ENCODE measurements at regions not wholly inside any gene's neighbourhood (a gene's known extent, or its start where the extent isn't known, plus 50 kb on each side); places are given as distances from the start of the nearest gene placed in this dataset.
"Not testable (repeated sequence)": the region's sequence is repeated elsewhere in the genome, so short reads cannot be mapped to it uniquely, and the experiment has no call there.

- RAD21 ChIA-PET (ENCODE audit: low non-redundant PET in 1 of 2, low total read pairs in 2 of 2, uncharacterized antibody in 2 of 2, unreplicated experiment in 2 of 2); BruUV-seq (replicated peaks); intact Hi-C loops (cut with micrococcal nuclease); H3K4me2 ChIP-seq (ENCODE audit: low read length); H3K36me3 ChIP-seq (ENCODE audit: control insufficient read depth in 1 of 2, insufficient read depth in 2 of 2, low read length in 2 of 2); POLR2A ChIA-PET; H3K27me3 ChIP-seq (ENCODE audit: insufficient read depth, low read length); H3K27ac ChIP-seq (ENCODE audit: low read depth, low read length); H3K9me3 ChIP-seq (ENCODE audit: control insufficient read depth in 1 of 2, insufficient read depth in 1 of 2, low read depth in 1 of 2, low read length in 2 of 2); H3K9me2 ChIP-seq (ENCODE audit: insufficient read depth); CTCF ChIA-PET; H3K79me2 ChIP-seq (ENCODE audit: insufficient read depth, low read length); ATAC-seq; H4K20me1 ChIP-seq (ENCODE audit: insufficient read depth); H3K4me1 ChIP-seq (ENCODE audit: control insufficient read depth in 1 of 2, insufficient read depth in 2 of 2, low read length in 2 of 2); H3K9ac ChIP-seq (ENCODE audit: low read length); H2AFZ ChIP-seq (ENCODE audit: low read depth, low read length, poor library complexity, severe bottlenecking); DNase-seq (ENCODE audit: low read depth, low spot score); H3K4me3 ChIP-seq (replicated peaks in 1 of 2; ENCODE audit: low read depth in 1 of 2, low read length in 2 of 2): not testable (repeated sequence)
Observed at GRCh38 chr4:189551931-189552670, 388.6 kb upstream of the FRG1 start.

DNA sequence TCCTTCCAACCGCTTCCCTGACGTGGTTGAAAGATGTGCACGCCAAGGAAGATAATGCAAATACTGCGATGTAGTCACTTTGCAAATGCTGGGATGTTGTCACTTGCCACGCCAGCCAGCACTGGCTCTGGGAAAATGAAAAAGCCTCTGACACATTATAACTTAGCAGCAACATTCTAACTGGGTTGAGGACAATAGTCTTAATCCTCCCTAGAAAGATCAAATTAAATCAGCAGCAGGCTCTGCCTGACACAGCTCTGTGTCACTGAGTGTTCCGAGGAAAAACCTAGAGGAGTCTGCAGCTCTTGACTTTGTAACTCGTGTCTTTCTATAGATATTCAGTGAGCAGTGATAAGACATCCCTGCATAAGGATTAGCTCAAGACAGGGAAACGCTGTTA, 380.1 kb upstream of the FRG1 start:
- RAD21 ChIA-PET (ENCODE audit: low non-redundant PET in 1 of 2, low total read pairs in 2 of 2, uncharacterized antibody in 2 of 2, unreplicated experiment in 2 of 2); H2AFZ ChIP-seq (ENCODE audit: low read depth, low read length, poor library complexity, severe bottlenecking): not testable (repeated sequence)

DNA sequence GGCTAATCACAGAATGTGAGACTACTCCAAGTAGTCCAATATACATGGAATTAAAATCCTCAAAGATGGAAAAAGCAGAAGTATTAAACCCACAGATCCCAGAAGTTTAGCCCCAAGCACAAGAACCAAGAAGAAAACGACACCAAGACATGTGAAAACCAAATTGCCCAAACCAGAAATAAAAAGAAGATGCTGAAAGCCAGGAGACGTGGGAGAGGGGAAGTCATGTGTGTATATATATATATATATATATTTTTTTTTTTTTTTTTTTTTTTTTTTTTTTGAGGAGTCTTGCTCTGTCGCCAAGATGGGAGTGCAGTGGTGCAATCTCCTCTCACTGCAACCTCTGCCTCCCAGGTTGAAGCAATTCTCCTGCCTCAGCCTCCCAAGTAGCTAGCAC, 376.9 kb upstream of the FRG1 start:
- H3K27me3 ChIP-seq (ENCODE audit: insufficient read depth, low read length); POLR2A ChIA-PET; RAD21 ChIA-PET (ENCODE audit: low non-redundant PET in 1 of 2, low total read pairs in 2 of 2, uncharacterized antibody in 2 of 2, unreplicated experiment in 2 of 2); DNase-seq (ENCODE audit: low read depth, low spot score); H4K20me1 ChIP-seq (ENCODE audit: insufficient read depth); H3K9me3 ChIP-seq (ENCODE audit: control insufficient read depth in 1 of 2, insufficient read depth in 1 of 2, low read depth in 1 of 2, low read length in 2 of 2); H3K4me3 ChIP-seq (replicated peaks in 1 of 2; ENCODE audit: low read depth in 1 of 2, low read length in 2 of 2); H3K9ac ChIP-seq (ENCODE audit: low read length); intact Hi-C loops (cut with micrococcal nuclease); CTCF ChIA-PET; H3K79me2 ChIP-seq (ENCODE audit: insufficient read depth, low read length); BruUV-seq (replicated peaks); H3K4me1 ChIP-seq (ENCODE audit: control insufficient read depth in 1 of 2, insufficient read depth in 2 of 2, low read length in 2 of 2); H3K27ac ChIP-seq (ENCODE audit: low read depth, low read length); H3K4me2 ChIP-seq (ENCODE audit: low read length); H2AFZ ChIP-seq (ENCODE audit: low read depth, low read length, poor library complexity, severe bottlenecking); H3K36me3 ChIP-seq (ENCODE audit: control insufficient read depth in 1 of 2, insufficient read depth in 2 of 2, low read length in 2 of 2); ATAC-seq; H3K9me2 ChIP-seq (ENCODE audit: insufficient read depth): not testable (repeated sequence)

More for the DNA sequence above, 380.1 kb upstream of the FRG1 start:
- H3K4me2 ChIP-seq (ENCODE audit: low read length); H3K27me3 ChIP-seq (ENCODE audit: insufficient read depth, low read length); H3K36me3 ChIP-seq (ENCODE audit: control insufficient read depth in 1 of 2, insufficient read depth in 2 of 2, low read length in 2 of 2); intact Hi-C loops (cut with micrococcal nuclease); H3K27ac ChIP-seq (ENCODE audit: low read depth, low read length); H4K20me1 ChIP-seq (ENCODE audit: insufficient read depth); CTCF ChIA-PET; DNase-seq (ENCODE audit: low read depth, low spot score); H3K9ac ChIP-seq (ENCODE audit: low read length); H3K9me3 ChIP-seq (ENCODE audit: control insufficient read depth in 1 of 2, insufficient read depth in 1 of 2, low read depth in 1 of 2, low read length in 2 of 2); BruUV-seq (replicated peaks); ATAC-seq; H3K4me1 ChIP-seq (ENCODE audit: control insufficient read depth in 1 of 2, insufficient read depth in 2 of 2, low read length in 2 of 2); H3K9me2 ChIP-seq (ENCODE audit: insufficient read depth); POLR2A ChIA-PET; H3K79me2 ChIP-seq (ENCODE audit: insufficient read depth, low read length); H3K4me3 ChIP-seq (replicated peaks in 1 of 2; ENCODE audit: low read depth in 1 of 2, low read length in 2 of 2): not testable (repeated sequence)

DNA sequence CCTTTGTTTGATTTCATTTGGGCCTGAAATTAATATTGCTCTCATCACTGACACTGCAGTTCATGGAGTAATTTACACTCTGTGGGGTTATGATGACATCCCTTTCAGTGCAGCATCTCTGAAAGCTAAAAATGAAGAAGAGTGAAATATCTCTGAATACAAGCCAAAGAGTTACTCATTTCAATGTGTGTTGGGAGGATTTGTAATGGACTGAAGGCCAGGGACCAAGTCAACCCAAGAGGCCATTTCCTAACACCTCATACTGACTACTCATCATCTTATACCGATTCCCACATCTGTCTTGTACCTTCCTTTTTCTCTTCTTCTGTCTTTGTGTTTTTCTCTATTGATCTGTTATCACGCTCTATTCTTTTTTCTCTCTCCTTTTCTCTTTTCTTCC, 374.4 kb upstream of the FRG1 start:
- H4K20me1 ChIP-seq (ENCODE audit: insufficient read depth): not testable (repeated sequence)

More for the DNA sequence above, 374.4 kb upstream of the FRG1 start:
- POLR2A ChIA-PET; RAD21 ChIA-PET (ENCODE audit: low non-redundant PET in 1 of 2, low total read pairs in 2 of 2, uncharacterized antibody in 2 of 2, unreplicated experiment in 2 of 2); intact Hi-C loops (cut with micrococcal nuclease); H3K4me1 ChIP-seq (ENCODE audit: control insufficient read depth in 1 of 2, insufficient read depth in 2 of 2, low read length in 2 of 2); H3K4me2 ChIP-seq (ENCODE audit: low read length); H3K9me3 ChIP-seq (ENCODE audit: control insufficient read depth in 1 of 2, insufficient read depth in 1 of 2, low read depth in 1 of 2, low read length in 2 of 2); H3K27me3 ChIP-seq (ENCODE audit: insufficient read depth, low read length); CTCF ChIA-PET; H3K9ac ChIP-seq (ENCODE audit: low read length); H3K79me2 ChIP-seq (ENCODE audit: insufficient read depth, low read length); H3K9me2 ChIP-seq (ENCODE audit: insufficient read depth); H2AFZ ChIP-seq (ENCODE audit: low read depth, low read length, poor library complexity, severe bottlenecking); H3K27ac ChIP-seq (ENCODE audit: low read depth, low read length); ATAC-seq; DNase-seq (ENCODE audit: low read depth, low spot score); H3K36me3 ChIP-seq (ENCODE audit: control insufficient read depth in 1 of 2, insufficient read depth in 2 of 2, low read length in 2 of 2); H3K4me3 ChIP-seq (replicated peaks in 1 of 2; ENCODE audit: low read depth in 1 of 2, low read length in 2 of 2); BruUV-seq (replicated peaks): not testable (repeated sequence)
